ENCODE measurements at regions not wholly inside any gene's neighbourhood (a gene's known extent, or its start where the extent isn't known, plus 50 kb on each side); places are given as distances from the start of the nearest gene placed in this dataset.

DNA sequence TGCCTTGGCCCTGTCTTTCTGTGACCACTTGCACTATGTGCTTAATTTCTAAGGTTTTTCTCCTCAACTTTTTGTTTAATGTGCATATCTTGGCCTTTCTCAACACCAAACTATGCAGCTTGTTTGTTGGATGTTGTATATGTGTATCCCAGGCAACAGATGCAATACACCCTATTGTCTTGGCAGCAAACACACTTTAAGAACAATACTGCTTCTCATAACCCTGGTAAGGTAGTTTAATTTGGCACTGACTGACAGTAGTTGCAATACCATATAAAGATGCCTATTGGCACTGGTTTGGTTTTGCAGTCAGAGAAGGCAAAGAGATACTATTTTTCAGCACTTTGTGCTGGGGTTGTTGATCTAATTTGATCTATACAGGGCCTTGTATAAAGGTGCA is 360.7 kb upstream of the CWC22 start:
- no peak overlapping the region for H3K27ac ChIP-seq
- TF ChIP-seq POLR2A (IDR thresholded peaks at IDR 0.05) (no peak), EP300 (IDR thresholded peaks at IDR 0.05) (no peak), POLR2AphosphoS5 (IDR thresholded peaks at IDR 0.05) (no peak)
- TF ChIP-seq, protein P1, sequence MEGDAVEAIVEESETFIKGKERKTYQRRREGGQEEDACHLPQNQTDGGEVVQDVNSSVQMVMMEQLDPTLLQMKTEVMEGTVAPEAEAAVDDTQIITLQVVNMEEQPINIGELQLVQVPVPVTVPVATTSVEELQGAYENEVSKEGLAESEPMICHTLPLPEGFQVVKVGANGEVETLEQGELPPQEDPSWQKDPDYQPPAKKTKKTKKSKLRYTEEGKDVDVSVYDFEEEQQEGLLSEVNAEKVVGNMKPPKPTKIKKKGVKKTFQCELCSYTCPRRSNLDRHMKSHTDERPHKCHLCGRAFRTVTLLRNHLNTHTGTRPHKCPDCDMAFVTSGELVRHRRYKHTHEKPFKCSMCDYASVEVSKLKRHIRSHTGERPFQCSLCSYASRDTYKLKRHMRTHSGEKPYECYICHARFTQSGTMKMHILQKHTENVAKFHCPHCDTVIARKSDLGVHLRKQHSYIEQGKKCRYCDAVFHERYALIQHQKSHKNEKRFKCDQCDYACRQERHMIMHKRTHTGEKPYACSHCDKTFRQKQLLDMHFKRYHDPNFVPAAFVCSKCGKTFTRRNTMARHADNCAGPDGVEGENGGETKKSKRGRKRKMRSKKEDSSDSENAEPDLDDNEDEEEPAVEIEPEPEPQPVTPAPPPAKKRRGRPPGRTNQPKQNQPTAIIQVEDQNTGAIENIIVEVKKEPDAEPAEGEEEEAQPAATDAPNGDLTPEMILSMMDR (IDR thresholded peaks at IDR 0.05): no peak
- intact Hi-C loops (cut with DNase I; ENCODE audit: low total_unique reads): no loop called here
- H3K36me3 ChIP-seq: no peaks in the 10 kb centered on the region
- peak in 1 of 2 donors; percentile 54 for DNase-seq
- H3K4me1 ChIP-seq: peaks cover 0 to 48% (median 13%) of the 10 kb centered on the region in 4 donors
- no peak overlapping the region for H3K4me3 ChIP-seq
- H3K9me3 ChIP-seq: no peaks in the 10 kb centered on the region
- H3K27me3 ChIP-seq: no peaks in the 10 kb centered on the region

DNA sequence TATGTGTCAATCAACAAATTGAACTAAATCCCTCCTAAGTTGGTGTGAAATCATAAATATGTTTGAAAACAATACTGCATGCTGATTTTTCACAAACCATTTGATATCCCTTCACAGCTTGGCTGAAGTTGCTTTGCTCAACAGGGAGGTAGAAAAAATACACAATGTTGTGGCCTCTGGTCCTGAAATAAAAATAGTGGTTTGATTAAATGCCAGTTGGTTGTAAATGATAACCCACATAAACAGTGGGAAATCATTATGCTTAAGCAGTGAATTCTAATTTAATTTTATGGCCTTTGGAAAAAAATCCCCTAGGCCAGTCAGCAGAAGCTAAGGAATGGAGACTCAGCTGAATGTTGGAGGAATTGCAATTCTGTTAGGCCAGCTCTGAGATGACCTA is 359.4 kb upstream of the CWC22 start:
- H3K36me3 ChIP-seq: no peaks in the 10 kb centered on the region
- no peaks in the 10 kb centered on the region for H3K27me3 ChIP-seq
- DNase-seq: no peak
- H3K9me3 ChIP-seq: no peaks in the 10 kb centered on the region
- intact Hi-C loops (cut with DNase I; ENCODE audit: low total_unique reads): no loop called here
- peaks cover 0 to 48% (median 13%) of the 10 kb centered on the region in 4 donors for H3K4me1 ChIP-seq
- no peak overlapping the region for H3K27ac ChIP-seq
- no peak overlapping the region for H3K4me3 ChIP-seq
- TF ChIP-seq, protein P1 (IDR thresholded peaks at IDR 0.05): no peak
- TF ChIP-seq POLR2AphosphoS5 (IDR thresholded peaks at IDR 0.05): no peak
- TF ChIP-seq EP300 (IDR thresholded peaks at IDR 0.05): no peak
- TF ChIP-seq POLR2A (IDR thresholded peaks at IDR 0.05): no peak

DNA sequence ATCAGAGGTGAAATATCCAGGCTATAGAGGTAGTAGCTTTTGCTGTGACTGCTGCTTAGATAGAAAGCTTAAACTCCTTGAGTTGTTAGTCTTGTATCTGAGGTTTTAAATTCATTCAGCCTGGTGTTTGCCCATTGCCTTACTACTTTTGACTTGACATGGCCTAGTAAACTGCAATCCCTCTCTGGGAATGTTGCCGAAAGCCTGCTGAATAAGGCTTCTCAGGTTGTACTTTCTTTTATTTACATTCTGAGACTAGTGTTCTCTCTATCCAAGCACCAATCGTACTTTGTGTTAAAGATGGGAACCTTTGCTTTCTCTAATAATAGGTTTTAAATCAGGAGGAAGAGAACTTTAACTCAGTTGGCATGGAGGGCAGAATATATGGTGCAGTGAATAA is 357.6 kb upstream of the CWC22 start:
- Histone ChIP-seq H3K27ac (peak overlapping the region in 1 of 5 donors; percentile 6), H3K9me3 (no peaks in the 10 kb centered on the region), H3K4me1 (peaks cover 0 to 39% (median 10%) of the 10 kb centered on the region in 4 donors), H3K27me3 (no peaks in the 10 kb centered on the region), H3K36me3 (no peaks in the 10 kb centered on the region), H3K4me3 (no peak overlapping the region)
- WGBS, 5 donors: 28 to 49% (median 33%) methylated on average over 2 of the region's 2 CpGs
- TF ChIP-seq POLR2A (IDR thresholded peaks at IDR 0.05): no peak
- no peak for TF ChIP-seq POLR2AphosphoS5 (IDR thresholded peaks at IDR 0.05)
- TF ChIP-seq EP300 (IDR thresholded peaks at IDR 0.05): no peak
- TF ChIP-seq, protein P1 (IDR thresholded peaks at IDR 0.05): no peak
- peak in 1 of 2 donors; percentile 33 for DNase-seq
- intact Hi-C loops (cut with DNase I; ENCODE audit: low total_unique reads): no loop called here

DNA sequence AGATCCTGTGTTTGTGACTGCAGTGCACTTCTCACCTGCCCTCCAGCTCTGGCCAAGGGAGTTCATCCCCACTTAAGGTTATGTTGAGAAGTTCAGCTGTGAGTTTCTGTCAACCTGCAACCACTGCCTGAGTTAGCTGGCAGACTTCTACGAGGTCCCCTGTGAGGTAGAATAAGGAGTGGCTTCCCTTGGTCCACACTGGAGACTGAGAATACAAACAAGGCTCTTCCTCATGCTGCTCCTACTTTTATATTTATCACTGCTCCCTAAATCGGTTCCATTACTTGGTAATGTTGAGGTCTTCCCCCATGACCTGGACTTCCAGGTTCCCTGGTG is 353.2 kb upstream of the CWC22 start:
- Histone ChIP-seq H3K4me1 (peaks cover 0 to 14% (median 8%) of the 10 kb centered on the region in 4 donors), H3K4me3 (no peak overlapping the region), H3K27me3 (no peaks in the 10 kb centered on the region), H3K36me3 (no peaks in the 10 kb centered on the region), H3K27ac (no peak overlapping the region), H3K9me3 (no peaks in the 10 kb centered on the region)
- TF ChIP-seq POLR2AphosphoS5 (IDR thresholded peaks at IDR 0.05) (no peak), POLR2A (IDR thresholded peaks at IDR 0.05) (no peak), EP300 (IDR thresholded peaks at IDR 0.05) (no peak)
- TF ChIP-seq, protein P1 (IDR thresholded peaks at IDR 0.05): no peak
- intact Hi-C loops (cut with DNase I; ENCODE audit: low total_unique reads): no loop called here
- 67 to 76% (median 69%) methylated on average over 1 to 2 of the region's 2 CpGs for WGBS, 5 donors
- no peak for DNase-seq
